ENCODE measurements at regions not wholly inside any gene's neighbourhood (a gene's known extent, or its start where the extent isn't known, plus 50 kb on each side); places are given as distances from the start of the nearest gene placed in this dataset.

GRCh38 chr3:18868911-18869689 is 279.2 kb upstream of the KCNH8 start:
- no CpG with 5 or more reads among the region's 4 CpGs for WGBS (ENCODE audit: insufficient coverage)
- Histone ChIP-seq H3K36me3 (ENCODE audit: control insufficient read depth, insufficient read depth, low read length) (no peaks in the 10 kb centered on the region), H3K4me3 (ENCODE audit: low read length) (no peak overlapping the region), H3K27me3 (ENCODE audit: control insufficient read depth, insufficient read depth, low read length) (no peaks in the 10 kb centered on the region), H3K4me1 (ENCODE audit: control insufficient read depth, insufficient read depth, low read length) (no peaks in the 10 kb centered on the region), H3K27ac (ENCODE audit: low read length) (no peak overlapping the region), H3K9me3 (replicated peaks; ENCODE audit: control insufficient read depth, low read depth, low read length) (no peaks in the 10 kb centered on the region)
- no peak for DNase-seq

- WGBS (ENCODE audit: insufficient coverage), result no CpG with 5 or more reads among the region's 1 CpG
- no peak overlapping the region for H3K4me3 ChIP-seq (ENCODE audit: low read length)
- H3K9me3 ChIP-seq (replicated peaks; ENCODE audit: control insufficient read depth, low read depth, low read length), result no peaks in the 10 kb centered on the region
- H3K36me3 ChIP-seq (ENCODE audit: control insufficient read depth, insufficient read depth, low read length), result no peaks in the 10 kb centered on the region
- DNase-seq, result no peak
- H3K27ac ChIP-seq (ENCODE audit: low read length), result no peak overlapping the region
- no peaks in the 10 kb centered on the region for H3K27me3 ChIP-seq (ENCODE audit: control insufficient read depth, insufficient read depth, low read length)
- H3K4me1 ChIP-seq (ENCODE audit: control insufficient read depth, insufficient read depth, low read length), result no peaks in the 10 kb centered on the region
These were observed 281.4 kb upstream of the KCNH8 start for GRCh38 chr3:18866899-18867298.

- H3K27me3 ChIP-seq (ENCODE audit: control insufficient read depth, insufficient read depth, low read length), result no peaks in the 10 kb centered on the region
- WGBS (ENCODE audit: insufficient coverage), result no CpG with 5 or more reads among the region's 3 CpGs
- no peak overlapping the region for H3K27ac ChIP-seq (ENCODE audit: low read length)
- no peak for DNase-seq
- no peaks in the 10 kb centered on the region for H3K4me1 ChIP-seq (ENCODE audit: control insufficient read depth, insufficient read depth, low read length)
- no peaks in the 10 kb centered on the region for H3K9me3 ChIP-seq (replicated peaks; ENCODE audit: control insufficient read depth, low read depth, low read length)
- H3K4me3 ChIP-seq (ENCODE audit: low read length), result no peak overlapping the region
- H3K36me3 ChIP-seq (ENCODE audit: control insufficient read depth, insufficient read depth, low read length), result no peaks in the 10 kb centered on the region
These were observed 283.2 kb upstream of the KCNH8 start for GRCh38 chr3:18864933-18865731.

DNA sequence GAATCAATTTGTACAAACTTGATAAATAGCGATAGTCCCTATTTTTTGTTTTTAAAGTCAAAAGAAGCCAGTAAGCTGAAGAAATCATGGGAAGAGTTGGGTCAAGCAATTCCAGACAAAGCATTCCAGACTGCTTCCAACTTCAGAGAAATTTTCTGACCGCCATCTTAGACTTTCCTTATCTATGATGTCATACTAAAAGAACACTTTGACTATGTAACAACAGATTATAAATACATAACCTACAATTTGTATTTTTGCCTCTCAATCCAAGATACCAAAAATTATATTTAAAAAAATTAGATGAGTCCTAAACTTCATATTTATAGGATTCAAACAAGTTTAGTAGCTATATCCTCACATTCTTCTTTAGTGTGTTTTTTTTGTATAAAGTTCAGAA is 286.2 kb upstream of the KCNH8 start:
- no peaks in the 10 kb centered on the region for H3K36me3 ChIP-seq (ENCODE audit: control insufficient read depth, insufficient read depth, low read length)
- H3K4me1 ChIP-seq (ENCODE audit: control insufficient read depth, insufficient read depth, low read length), result no peaks in the 10 kb centered on the region
- H3K9me3 ChIP-seq (replicated peaks; ENCODE audit: control insufficient read depth, low read depth, low read length), result no peaks in the 10 kb centered on the region
- no peak for DNase-seq
- no peak overlapping the region for H3K4me3 ChIP-seq (ENCODE audit: low read length)
- no peak overlapping the region for H3K27ac ChIP-seq (ENCODE audit: low read length)
- no peaks in the 10 kb centered on the region for H3K27me3 ChIP-seq (ENCODE audit: control insufficient read depth, insufficient read depth, low read length)
- no CpG with 5 or more reads among the region's 2 CpGs for WGBS (ENCODE audit: insufficient coverage)

GRCh38 chr3:18861137-18861536 is 287.2 kb upstream of the KCNH8 start:
- Histone ChIP-seq H3K27me3 (ENCODE audit: control insufficient read depth, insufficient read depth, low read length) (no peaks in the 10 kb centered on the region), H3K9me3 (replicated peaks; ENCODE audit: control insufficient read depth, low read depth, low read length) (no peaks in the 10 kb centered on the region), H3K4me3 (ENCODE audit: low read length) (no peak overlapping the region), H3K36me3 (ENCODE audit: control insufficient read depth, insufficient read depth, low read length) (no peaks in the 10 kb centered on the region), H3K27ac (ENCODE audit: low read length) (no peak overlapping the region), H3K4me1 (ENCODE audit: control insufficient read depth, insufficient read depth, low read length) (no peaks in the 10 kb centered on the region)
- WGBS (ENCODE audit: insufficient coverage), result no CpG with 5 or more reads among the region's 3 CpGs
- DNase-seq, result no peak

- DNase-seq, result no peak
- no CpG with 5 or more reads among the region's 1 CpG for WGBS (ENCODE audit: insufficient coverage)
- H3K36me3 ChIP-seq (ENCODE audit: control insufficient read depth, insufficient read depth, low read length), result no peaks in the 10 kb centered on the region
- H3K9me3 ChIP-seq (replicated peaks; ENCODE audit: control insufficient read depth, low read depth, low read length), result no peaks in the 10 kb centered on the region
- no peaks in the 10 kb centered on the region for H3K27me3 ChIP-seq (ENCODE audit: control insufficient read depth, insufficient read depth, low read length)
- H3K4me3 ChIP-seq (ENCODE audit: low read length), result no peak overlapping the region
- no peak overlapping the region for H3K27ac ChIP-seq (ENCODE audit: low read length)
- H3K4me1 ChIP-seq (ENCODE audit: control insufficient read depth, insufficient read depth, low read length), result no peaks in the 10 kb centered on the region
These were observed 295.0 kb upstream of the KCNH8 start for GRCh38 chr3:18853269-18853668.

GRCh38 chr3:18847583-18848197 is 300.6 kb upstream of the KCNH8 start:
- no peak overlapping the region for H3K27ac ChIP-seq (ENCODE audit: low read length)
- no CpG with 5 or more reads among the region's 5 CpGs for WGBS (ENCODE audit: insufficient coverage)
- no peak overlapping the region for H3K4me3 ChIP-seq (ENCODE audit: low read length)
- H3K4me1 ChIP-seq (ENCODE audit: control insufficient read depth, insufficient read depth, low read length), result no peaks in the 10 kb centered on the region
- H3K36me3 ChIP-seq (ENCODE audit: control insufficient read depth, insufficient read depth, low read length), result no peaks in the 10 kb centered on the region
- H3K9me3 ChIP-seq (replicated peaks; ENCODE audit: control insufficient read depth, low read depth, low read length), result no peaks in the 10 kb centered on the region
- no peaks in the 10 kb centered on the region for H3K27me3 ChIP-seq (ENCODE audit: control insufficient read depth, insufficient read depth, low read length)
- no peak for DNase-seq

GRCh38 chr3:18843983-18844382 is 304.3 kb upstream of the KCNH8 start:
- DNase-seq, result no peak
- no peak overlapping the region for H3K4me3 ChIP-seq (ENCODE audit: low read length)
- no peaks in the 10 kb centered on the region for H3K9me3 ChIP-seq (replicated peaks; ENCODE audit: control insufficient read depth, low read depth, low read length)
- 50% methylated on average over 1 of the region's 1 CpG for WGBS (ENCODE audit: insufficient coverage)
- H3K4me1 ChIP-seq (ENCODE audit: control insufficient read depth, insufficient read depth, low read length), result no peaks in the 10 kb centered on the region
- no peaks in the 10 kb centered on the region for H3K27me3 ChIP-seq (ENCODE audit: control insufficient read depth, insufficient read depth, low read length)
- no peaks in the 10 kb centered on the region for H3K36me3 ChIP-seq (ENCODE audit: control insufficient read depth, insufficient read depth, low read length)
- no peak overlapping the region for H3K27ac ChIP-seq (ENCODE audit: low read length)

DNA sequence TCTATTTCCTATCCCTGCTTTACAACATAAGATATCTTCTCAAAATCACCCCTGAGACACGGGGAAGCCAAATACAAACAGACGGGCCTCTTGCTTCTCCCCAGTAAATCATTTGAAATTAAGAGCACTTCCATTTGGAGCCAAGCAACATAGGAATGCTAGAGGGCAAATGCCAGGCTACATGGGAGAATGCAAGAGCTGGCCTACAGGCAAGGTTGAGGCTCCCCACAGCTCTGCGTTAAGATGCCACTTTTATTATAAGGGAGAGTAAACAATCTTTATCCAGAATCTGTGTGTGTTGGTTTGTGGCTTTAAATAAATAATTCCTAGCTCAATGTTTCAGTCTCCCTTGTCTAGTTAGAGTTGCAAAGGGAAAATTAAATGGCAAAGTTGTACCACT is 305.1 kb upstream of the KCNH8 start:
- no CpG with 5 or more reads among the region's 3 CpGs for WGBS (ENCODE audit: insufficient coverage)
- no peak for DNase-seq

More for the DNA sequence above, 305.1 kb upstream of the KCNH8 start:
- no peaks in the 10 kb centered on the region for H3K4me1 ChIP-seq (ENCODE audit: control insufficient read depth, insufficient read depth, low read length)
- H3K36me3 ChIP-seq (ENCODE audit: control insufficient read depth, insufficient read depth, low read length), result no peaks in the 10 kb centered on the region
- no peaks in the 10 kb centered on the region for H3K27me3 ChIP-seq (ENCODE audit: control insufficient read depth, insufficient read depth, low read length)
- H3K4me3 ChIP-seq (ENCODE audit: low read length), result no peak overlapping the region
- no peaks in the 10 kb centered on the region for H3K9me3 ChIP-seq (replicated peaks; ENCODE audit: control insufficient read depth, low read depth, low read length)
- H3K27ac ChIP-seq (ENCODE audit: low read length), result no peak overlapping the region
